ENCODE measurements at regions not wholly inside any gene's neighbourhood (a gene's known extent, or its start where the extent isn't known, plus 50 kb on each side); places are given as distances from the start of the nearest gene placed in this dataset.

DNA sequence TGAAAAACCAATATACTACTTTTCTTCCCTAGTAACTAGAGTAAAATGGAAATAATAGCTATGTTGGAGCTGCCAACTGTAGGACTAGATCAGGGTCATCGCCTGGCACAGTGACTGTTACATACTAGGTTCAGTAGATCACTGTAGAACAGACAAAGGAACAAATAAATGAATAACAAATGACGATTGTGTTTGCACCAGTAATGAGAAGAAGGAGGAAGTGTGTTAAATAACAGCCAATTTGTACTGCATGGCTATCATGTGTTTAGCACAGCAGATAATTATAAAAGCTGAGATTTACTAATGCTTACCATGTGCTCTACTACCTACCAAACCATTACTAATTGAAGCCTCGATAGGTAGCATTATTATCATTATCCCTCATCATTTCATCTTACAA lies 85.3 kb upstream of the FXR1 start:
- no peak overlapping the region for H4K5ac ChIP-seq (ENCODE audit: insufficient read length, low read depth, low read length)
- Mint-ChIP-seq H3K27ac (no peak overlapping the region), H3K27me3 (ENCODE audit: low read depth) (no peaks in the 10 kb centered on the region), H3K4me3 (no peak overlapping the region), H3K36me3 (ENCODE audit: insufficient read depth in 1 of 3, low read depth in 3 of 3) (no peaks in the 10 kb centered on the region), H3K4me1 (no peaks in the 10 kb centered on the region), H3K9me3 (no peaks in the 10 kb centered on the region)
- no peak overlapping the region for H3K27ac ChIP-seq (ENCODE audit: insufficient read length, low read depth, low read length)
- no peaks in the 10 kb centered on the region for H3K79me1 ChIP-seq (ENCODE audit: insufficient read depth, low read depth, low read length, poor library complexity, severe bottlenecking)
- H2BK15ac ChIP-seq (ENCODE audit: low read depth, low read length): no peak overlapping the region
- no peak overlapping the region for H3K18ac ChIP-seq (ENCODE audit: insufficient read length, low read depth, low read length)
- no peak overlapping the region for H2BK5ac ChIP-seq (ENCODE audit: insufficient read length, low read length)
- H4K91ac ChIP-seq (ENCODE audit: insufficient read length, low read depth, low read length): no peak overlapping the region
- WGBS (ENCODE audit: extremely low coverage, insufficient read length, low lambda C conversion rate): no CpG with 5 or more reads among the region's 3 CpGs
- no peak overlapping the region for H2BK120ac ChIP-seq (ENCODE audit: low read depth, low read length, poor library complexity, severe bottlenecking)
- no peaks in the 10 kb centered on the region for H3K23me2 ChIP-seq (ENCODE audit: insufficient read length, low read depth, low read length, poor library complexity, severe bottlenecking)
- H2AK5ac ChIP-seq (ENCODE audit: insufficient read length, low read length): no peak overlapping the region
- no peak overlapping the region for H3K56ac ChIP-seq (ENCODE audit: insufficient read length, low read depth, low read length)
- H2BK20ac ChIP-seq (ENCODE audit: low read depth, low read length, poor library complexity, severe bottlenecking): no peak overlapping the region
- no peak overlapping the region for H3K14ac ChIP-seq (ENCODE audit: insufficient read depth, low read length)
- no peak overlapping the region for H3T11ph ChIP-seq (ENCODE audit: low read length)
- no peaks in the 10 kb centered on the region for H4K20me1 ChIP-seq (ENCODE audit: control insufficient read depth, insufficient read depth, insufficient read length)
- no peak overlapping the region for H3K9ac ChIP-seq (ENCODE audit: extremely low read depth, insufficient read length, low read length)
- TF ChIP-seq, protein P1, sequence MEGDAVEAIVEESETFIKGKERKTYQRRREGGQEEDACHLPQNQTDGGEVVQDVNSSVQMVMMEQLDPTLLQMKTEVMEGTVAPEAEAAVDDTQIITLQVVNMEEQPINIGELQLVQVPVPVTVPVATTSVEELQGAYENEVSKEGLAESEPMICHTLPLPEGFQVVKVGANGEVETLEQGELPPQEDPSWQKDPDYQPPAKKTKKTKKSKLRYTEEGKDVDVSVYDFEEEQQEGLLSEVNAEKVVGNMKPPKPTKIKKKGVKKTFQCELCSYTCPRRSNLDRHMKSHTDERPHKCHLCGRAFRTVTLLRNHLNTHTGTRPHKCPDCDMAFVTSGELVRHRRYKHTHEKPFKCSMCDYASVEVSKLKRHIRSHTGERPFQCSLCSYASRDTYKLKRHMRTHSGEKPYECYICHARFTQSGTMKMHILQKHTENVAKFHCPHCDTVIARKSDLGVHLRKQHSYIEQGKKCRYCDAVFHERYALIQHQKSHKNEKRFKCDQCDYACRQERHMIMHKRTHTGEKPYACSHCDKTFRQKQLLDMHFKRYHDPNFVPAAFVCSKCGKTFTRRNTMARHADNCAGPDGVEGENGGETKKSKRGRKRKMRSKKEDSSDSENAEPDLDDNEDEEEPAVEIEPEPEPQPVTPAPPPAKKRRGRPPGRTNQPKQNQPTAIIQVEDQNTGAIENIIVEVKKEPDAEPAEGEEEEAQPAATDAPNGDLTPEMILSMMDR (conservative IDR thresholded peaks at IDR 0.05): no peak
- H3K27me3 ChIP-seq (ENCODE audit: insufficient read depth, low read length): no peaks in the 10 kb centered on the region
- H3K23ac ChIP-seq (ENCODE audit: insufficient read length, low read depth, low read length): no peak overlapping the region
- no peak overlapping the region for H3K4ac ChIP-seq (ENCODE audit: low read depth, low read length)
- no peaks in the 10 kb centered on the region for H3K79me2 ChIP-seq (ENCODE audit: insufficient read depth, low read length)
- H3K4me1 ChIP-seq (ENCODE audit: insufficient read depth, low read length): no peaks in the 10 kb centered on the region
- no peak overlapping the region for H3K4me2 ChIP-seq (ENCODE audit: insufficient read depth, insufficient read length, low read length)
- no peaks in the 10 kb centered on the region for H3K9me3 ChIP-seq (ENCODE audit: control insufficient read depth, low read depth, low read length)
- DNase-seq: no peak
- no peak overlapping the region for H4K8ac ChIP-seq (replicated peaks; ENCODE audit: insufficient read length, low read depth, low read length)
- H2AFZ ChIP-seq (ENCODE audit: low read length): no peak overlapping the region
- H2BK12ac ChIP-seq (ENCODE audit: insufficient read length, low read depth, low read length): no peak overlapping the region
